ENCODE measurements at regions not wholly inside any gene's neighbourhood (a gene's known extent, or its start where the extent isn't known, plus 50 kb on each side); places are given as distances from the start of the nearest gene placed in this dataset.

DNA sequence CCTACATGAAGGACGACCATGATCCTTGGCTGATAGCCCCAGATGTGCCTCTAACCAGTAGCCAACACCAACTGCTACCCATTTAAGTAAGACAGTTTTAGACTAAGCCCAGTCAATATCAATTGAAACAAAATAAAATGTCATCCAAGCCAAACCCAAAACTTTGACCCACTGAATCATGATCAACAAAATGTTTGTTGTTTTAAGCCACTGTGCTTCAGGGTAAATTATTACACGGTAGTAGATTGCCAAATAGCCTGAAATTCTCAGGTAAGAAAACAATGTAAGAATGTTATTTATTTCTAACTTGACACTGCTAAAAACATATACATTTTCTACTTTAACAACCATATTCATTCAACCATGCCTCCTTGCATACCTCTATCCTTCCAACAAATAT is 105.5 kb upstream of the PAPPA start:
- no peak overlapping the region for H3K27ac ChIP-seq (ENCODE audit: low read depth, low read length)
- H2AFZ ChIP-seq (ENCODE audit: low read depth, low read length, severe bottlenecking), result no peak overlapping the region
- no peak overlapping the region for H3K4me2 ChIP-seq (ENCODE audit: low read depth, low read length, poor library complexity, severe bottlenecking)
- no peaks in the 10 kb centered on the region for H3K27me3 ChIP-seq (ENCODE audit: low read length)
- H3F3A ChIP-seq (ENCODE audit: insufficient read depth), result no peaks in the 10 kb centered on the region
- TF ChIP-seq, protein P1, sequence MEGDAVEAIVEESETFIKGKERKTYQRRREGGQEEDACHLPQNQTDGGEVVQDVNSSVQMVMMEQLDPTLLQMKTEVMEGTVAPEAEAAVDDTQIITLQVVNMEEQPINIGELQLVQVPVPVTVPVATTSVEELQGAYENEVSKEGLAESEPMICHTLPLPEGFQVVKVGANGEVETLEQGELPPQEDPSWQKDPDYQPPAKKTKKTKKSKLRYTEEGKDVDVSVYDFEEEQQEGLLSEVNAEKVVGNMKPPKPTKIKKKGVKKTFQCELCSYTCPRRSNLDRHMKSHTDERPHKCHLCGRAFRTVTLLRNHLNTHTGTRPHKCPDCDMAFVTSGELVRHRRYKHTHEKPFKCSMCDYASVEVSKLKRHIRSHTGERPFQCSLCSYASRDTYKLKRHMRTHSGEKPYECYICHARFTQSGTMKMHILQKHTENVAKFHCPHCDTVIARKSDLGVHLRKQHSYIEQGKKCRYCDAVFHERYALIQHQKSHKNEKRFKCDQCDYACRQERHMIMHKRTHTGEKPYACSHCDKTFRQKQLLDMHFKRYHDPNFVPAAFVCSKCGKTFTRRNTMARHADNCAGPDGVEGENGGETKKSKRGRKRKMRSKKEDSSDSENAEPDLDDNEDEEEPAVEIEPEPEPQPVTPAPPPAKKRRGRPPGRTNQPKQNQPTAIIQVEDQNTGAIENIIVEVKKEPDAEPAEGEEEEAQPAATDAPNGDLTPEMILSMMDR (IDR thresholded peaks at IDR 0.05; ENCODE audit: insufficient read depth, low read length, poor library complexity, severe bottlenecking), result no peak
- no peak for TF ChIP-seq EZH2phosphoT487 (conservative IDR thresholded peaks at IDR 0.05; ENCODE audit: low read length)
- no peak overlapping the region for H3K4me3 ChIP-seq (ENCODE audit: insufficient read depth, low read length, poor library complexity, severe bottlenecking)
- no peaks in the 10 kb centered on the region for H3K79me2 ChIP-seq (ENCODE audit: insufficient read depth, low read length)
- no peaks in the 10 kb centered on the region for H3K36me3 ChIP-seq (ENCODE audit: low read length)
- H3K9me2 ChIP-seq (replicated peaks; ENCODE audit: insufficient read depth, low read length), result no peaks in the 10 kb centered on the region
- H3K9me3 ChIP-seq (ENCODE audit: insufficient read depth, low read length), result no peaks in the 10 kb centered on the region
- no peaks in the 10 kb centered on the region for H4K20me1 ChIP-seq (ENCODE audit: low read depth, low read length)
- H3K9ac ChIP-seq (ENCODE audit: low read length), result no peak overlapping the region

DNA sequence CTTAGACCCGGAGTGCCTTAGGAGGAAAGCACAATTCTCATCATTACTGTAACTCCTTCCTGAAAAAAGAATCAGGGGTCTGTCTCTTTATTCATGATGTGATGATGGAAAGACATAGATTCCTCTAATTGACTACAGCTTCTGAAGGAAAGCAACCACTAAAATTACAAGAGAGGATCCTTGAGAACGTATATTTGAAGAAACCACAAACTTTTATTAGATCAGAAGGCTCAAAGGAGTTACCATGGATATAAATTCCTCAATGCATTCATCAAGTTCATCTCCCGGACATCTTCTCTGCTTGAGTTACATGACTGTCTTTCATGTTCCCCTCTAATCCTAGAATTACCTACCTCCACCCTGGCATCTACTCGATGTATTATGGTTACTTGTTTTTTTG is 104.1 kb upstream of the PAPPA start:
- Histone ChIP-seq H3K36me3 (ENCODE audit: low read length) (no peaks in the 10 kb centered on the region), H2AFZ (ENCODE audit: low read depth, low read length, severe bottlenecking) (no peak overlapping the region), H3K4me2 (ENCODE audit: low read depth, low read length, poor library complexity, severe bottlenecking) (no peak overlapping the region), H3K27me3 (ENCODE audit: low read length) (no peaks in the 10 kb centered on the region), H4K20me1 (ENCODE audit: low read depth, low read length) (no peaks in the 10 kb centered on the region), H3K27ac (ENCODE audit: low read depth, low read length) (no peak overlapping the region), H3K79me2 (ENCODE audit: insufficient read depth, low read length) (no peaks in the 10 kb centered on the region), H3K9ac (ENCODE audit: low read length) (no peak overlapping the region), H3F3A (ENCODE audit: insufficient read depth) (no peaks in the 10 kb centered on the region), H3K4me3 (ENCODE audit: insufficient read depth, low read length, poor library complexity, severe bottlenecking) (no peak overlapping the region), H3K9me3 (ENCODE audit: insufficient read depth, low read length) (no peaks in the 10 kb centered on the region), H3K9me2 (replicated peaks; ENCODE audit: insufficient read depth, low read length) (no peaks in the 10 kb centered on the region)
- no peak for TF ChIP-seq EZH2phosphoT487 (conservative IDR thresholded peaks at IDR 0.05; ENCODE audit: low read length)

DNA sequence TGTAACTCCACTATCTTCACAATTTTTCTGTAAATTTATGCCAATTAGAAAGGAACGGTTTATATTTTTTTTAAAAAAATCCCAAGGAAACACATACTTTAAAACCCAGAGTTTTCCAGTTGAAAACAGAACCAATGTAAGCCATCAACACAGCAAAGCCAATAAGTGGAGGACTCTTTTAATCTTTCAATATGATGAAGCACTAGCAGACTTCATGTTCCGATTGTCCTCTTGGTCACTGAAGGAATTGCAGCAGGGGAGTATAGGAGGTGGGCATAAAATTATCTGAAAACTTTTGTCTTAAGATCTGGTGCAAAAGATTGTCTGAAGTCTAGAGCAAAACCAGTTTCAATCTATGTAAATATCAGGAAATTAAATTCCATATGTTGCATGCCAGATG is 102.1 kb upstream of the PAPPA start:
- Histone ChIP-seq H2AFZ (ENCODE audit: low read depth, low read length, severe bottlenecking) (no peak overlapping the region), H3K36me3 (ENCODE audit: low read length) (no peaks in the 10 kb centered on the region), H3K9ac (ENCODE audit: low read length) (no peak overlapping the region), H3K27me3 (ENCODE audit: low read length) (no peaks in the 10 kb centered on the region), H3K4me3 (ENCODE audit: insufficient read depth, low read length, poor library complexity, severe bottlenecking) (no peak overlapping the region), H3K79me2 (ENCODE audit: insufficient read depth, low read length) (no peaks in the 10 kb centered on the region), H3K4me2 (ENCODE audit: low read depth, low read length, poor library complexity, severe bottlenecking) (no peak overlapping the region), H3F3A (ENCODE audit: insufficient read depth) (no peaks in the 10 kb centered on the region), H3K9me2 (replicated peaks; ENCODE audit: insufficient read depth, low read length) (no peaks in the 10 kb centered on the region), H3K9me3 (ENCODE audit: insufficient read depth, low read length) (no peaks in the 10 kb centered on the region), H3K27ac (ENCODE audit: low read depth, low read length) (no peak overlapping the region), H4K20me1 (ENCODE audit: low read depth, low read length) (no peaks in the 10 kb centered on the region)
- TF ChIP-seq, protein P1 (IDR thresholded peaks at IDR 0.05; ENCODE audit: insufficient read depth, low read length, poor library complexity, severe bottlenecking), result no peak
- TF ChIP-seq EZH2phosphoT487 (conservative IDR thresholded peaks at IDR 0.05; ENCODE audit: low read length), result no peak

DNA sequence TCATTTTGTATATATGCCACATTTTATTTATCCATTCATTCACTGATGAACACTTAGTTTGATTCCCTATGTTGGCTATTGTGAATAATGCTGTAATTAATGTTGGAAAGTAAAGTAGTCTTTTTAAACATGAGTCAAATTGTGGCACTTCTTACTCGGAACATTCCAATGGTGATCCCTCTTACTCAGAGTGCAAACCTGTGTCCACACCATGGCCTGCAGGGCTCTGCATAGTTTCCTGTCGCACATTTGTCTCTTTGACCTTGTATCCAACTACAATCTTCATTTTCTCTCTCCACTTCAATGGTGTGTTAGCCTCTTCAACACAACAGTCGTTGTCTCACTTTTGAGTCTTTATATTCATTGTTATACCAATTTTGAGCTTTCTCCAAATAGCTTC is 98.1 kb upstream of the PAPPA start:
- Histone ChIP-seq H2AFZ (ENCODE audit: low read depth, low read length, severe bottlenecking) (no peak overlapping the region), H3F3A (ENCODE audit: insufficient read depth) (no peaks in the 10 kb centered on the region), H3K4me3 (ENCODE audit: insufficient read depth, low read length, poor library complexity, severe bottlenecking) (no peak overlapping the region)

More for the DNA sequence above, 98.1 kb upstream of the PAPPA start:
- Histone ChIP-seq H3K9me2 (replicated peaks; ENCODE audit: insufficient read depth, low read length) (no peaks in the 10 kb centered on the region), H3K36me3 (ENCODE audit: low read length) (no peaks in the 10 kb centered on the region), H3K79me2 (ENCODE audit: insufficient read depth, low read length) (no peaks in the 10 kb centered on the region), H4K20me1 (ENCODE audit: low read depth, low read length) (no peaks in the 10 kb centered on the region), H3K9me3 (ENCODE audit: insufficient read depth, low read length) (no peaks in the 10 kb centered on the region), H3K4me2 (ENCODE audit: low read depth, low read length, poor library complexity, severe bottlenecking) (no peak overlapping the region), H3K27ac (ENCODE audit: low read depth, low read length) (no peak overlapping the region), H3K27me3 (ENCODE audit: low read length) (no peaks in the 10 kb centered on the region), H3K9ac (ENCODE audit: low read length) (no peak overlapping the region)
- TF ChIP-seq, protein P1 (IDR thresholded peaks at IDR 0.05; ENCODE audit: insufficient read depth, low read length, poor library complexity, severe bottlenecking), result no peak
- TF ChIP-seq EZH2phosphoT487 (conservative IDR thresholded peaks at IDR 0.05; ENCODE audit: low read length), result no peak
